ENCODE measurements at regions not wholly inside any gene's neighbourhood (a gene's known extent, or its start where the extent isn't known, plus 50 kb on each side); places are given as distances from the start of the nearest gene placed in this dataset.
A peak's percentile ranks its signal among the peaks of the same experiment; 100 is the strongest.

DNA sequence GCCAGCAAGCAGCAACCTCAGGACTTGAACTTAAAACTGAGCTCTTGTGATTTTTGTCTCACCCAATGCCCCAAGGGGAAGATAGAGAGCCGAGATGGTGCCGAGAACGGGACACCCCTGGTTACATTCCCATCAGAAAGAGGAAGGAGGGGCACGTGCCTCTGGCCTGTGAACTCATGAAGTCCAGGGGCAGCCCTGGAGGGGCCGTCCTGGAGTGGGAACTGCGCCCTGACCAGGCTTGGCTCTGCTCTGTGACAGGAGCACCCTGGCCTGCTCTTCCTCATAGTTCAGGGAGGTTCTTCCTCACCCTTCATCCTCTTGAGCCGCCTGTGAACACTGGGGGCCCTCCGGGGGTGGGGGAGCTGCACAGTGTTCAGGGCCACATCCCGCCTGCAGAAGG is 130.3 kb upstream of the FOXF1 start:
- DNase-seq = no peak

DNA sequence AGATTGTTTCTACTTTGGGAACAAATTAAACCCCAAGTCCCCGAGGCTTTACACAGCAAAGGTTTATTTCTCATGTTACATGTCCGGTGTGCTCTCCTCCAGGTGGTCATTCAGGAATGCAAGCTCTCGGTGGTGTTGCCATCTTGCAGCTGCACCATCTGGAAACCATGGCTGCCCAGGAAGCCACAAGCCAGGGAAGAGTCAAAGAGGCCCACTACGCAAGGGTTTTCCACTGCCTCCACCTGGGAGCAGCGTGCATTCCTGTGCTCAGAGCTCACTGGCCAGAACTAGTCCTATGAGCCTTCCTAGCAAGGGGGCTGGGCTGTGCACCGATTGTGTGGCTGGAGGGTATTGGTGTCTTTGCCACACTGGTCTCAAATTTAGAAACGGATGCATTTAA is 128.8 kb upstream of the FOXF1 start:
- DNase-seq = no peak

DNA sequence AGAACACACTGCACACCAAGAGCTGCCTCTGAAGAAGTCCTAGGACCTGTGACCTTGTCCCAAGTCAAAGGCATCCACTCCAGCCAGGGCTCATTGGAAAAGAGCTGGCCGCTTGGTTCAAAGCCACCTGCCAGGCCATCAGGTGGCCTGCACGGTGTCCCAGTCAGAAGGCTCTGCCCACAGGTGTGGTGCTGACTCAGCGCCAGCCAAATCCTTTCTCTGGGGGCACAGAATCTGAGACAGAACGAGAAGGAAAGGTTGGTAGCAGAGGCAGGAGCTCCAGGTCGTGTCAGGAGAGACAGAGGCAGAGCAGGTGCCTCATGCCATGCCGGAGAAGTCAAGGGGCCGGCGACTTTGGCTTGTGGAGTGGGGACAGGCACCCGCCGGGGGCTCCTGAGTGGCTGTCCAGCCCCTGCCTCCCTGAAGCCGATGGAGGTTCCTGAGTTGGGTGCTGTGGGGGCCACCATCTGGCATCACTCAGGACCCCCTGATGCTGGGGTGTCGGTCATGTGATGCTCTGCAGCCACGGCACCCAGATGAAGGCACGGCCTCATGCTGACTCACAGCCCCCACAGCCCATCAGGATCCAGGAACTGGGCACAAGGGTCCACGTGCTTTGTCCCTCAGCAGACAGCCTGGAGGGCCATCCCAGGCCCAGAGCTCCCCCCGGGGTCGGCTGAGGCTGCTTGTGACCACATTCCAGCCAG is 128.1 kb upstream of the FOXF1 start:
- no peak for DNase-seq

DNA sequence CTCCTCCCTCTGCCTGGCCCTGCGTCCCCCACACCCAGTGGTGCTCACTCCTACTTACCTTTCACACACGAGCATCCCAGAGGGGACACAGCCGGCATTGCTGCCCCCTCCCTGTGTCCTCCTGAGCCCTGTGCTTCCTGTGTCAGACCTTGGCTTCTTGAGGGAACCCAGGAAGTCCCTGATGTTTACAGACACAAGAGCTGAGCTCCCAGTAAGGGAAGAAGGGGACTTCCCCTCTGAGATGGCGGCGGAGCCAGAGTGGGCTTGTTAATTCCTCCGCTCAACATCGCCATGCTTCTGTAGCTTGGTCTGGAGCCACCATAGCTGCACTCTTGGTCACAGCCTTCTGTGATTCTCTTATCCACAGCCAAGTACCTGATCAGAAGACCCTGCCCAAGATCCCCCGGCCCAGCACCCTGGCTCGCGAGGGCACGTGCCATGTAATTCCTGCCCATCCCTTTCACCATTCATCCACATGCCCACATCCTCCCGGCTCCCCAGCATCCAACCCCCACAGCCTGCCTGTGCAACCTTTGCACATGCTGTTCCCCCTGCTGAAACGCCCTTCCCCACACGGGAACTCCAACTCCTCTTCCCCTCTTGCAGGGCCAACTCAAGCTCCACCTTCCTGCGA is 127.4 kb upstream of the FOXF1 start:
- no peak for DNase-seq

DNA sequence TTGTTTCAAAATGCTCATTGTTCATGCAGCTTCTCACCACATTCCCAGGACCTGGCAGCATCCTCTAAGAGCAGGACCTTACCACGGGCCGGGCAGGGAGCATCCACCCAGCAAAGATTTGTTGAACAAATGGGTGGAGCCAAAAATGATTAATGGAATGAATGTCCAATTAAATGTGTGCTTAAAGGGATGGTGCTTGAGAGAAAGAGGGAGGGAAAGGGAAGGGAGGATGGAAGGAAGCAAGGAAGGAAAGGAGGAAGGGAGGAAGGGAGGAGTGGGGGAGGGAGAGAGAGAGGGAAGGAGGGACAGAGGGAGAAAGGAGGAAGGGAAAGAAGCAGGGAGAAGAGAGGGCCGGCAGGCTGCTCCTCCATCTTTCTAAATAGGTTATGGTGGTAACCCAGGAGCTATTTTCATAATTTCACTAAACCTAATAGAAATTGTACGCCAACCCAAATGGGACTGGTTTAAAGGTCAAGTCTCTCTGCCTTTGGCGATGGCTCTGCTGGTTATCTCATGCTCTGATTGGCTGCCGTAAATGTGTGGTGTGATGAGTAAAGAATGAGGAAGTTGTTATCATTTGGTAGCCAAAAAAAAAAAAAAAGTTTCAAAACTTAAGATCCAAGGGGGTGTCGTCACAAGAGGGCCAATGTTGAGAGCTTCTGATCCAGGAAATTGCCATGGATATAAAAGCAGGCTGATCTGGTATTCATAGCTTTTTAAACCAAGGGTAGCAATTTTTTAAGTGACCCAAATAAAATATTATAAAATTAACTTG is 126.7 kb upstream of the FOXF1 start:
- DNase-seq = peak in 1 of 3 donors; percentile 49

DNA sequence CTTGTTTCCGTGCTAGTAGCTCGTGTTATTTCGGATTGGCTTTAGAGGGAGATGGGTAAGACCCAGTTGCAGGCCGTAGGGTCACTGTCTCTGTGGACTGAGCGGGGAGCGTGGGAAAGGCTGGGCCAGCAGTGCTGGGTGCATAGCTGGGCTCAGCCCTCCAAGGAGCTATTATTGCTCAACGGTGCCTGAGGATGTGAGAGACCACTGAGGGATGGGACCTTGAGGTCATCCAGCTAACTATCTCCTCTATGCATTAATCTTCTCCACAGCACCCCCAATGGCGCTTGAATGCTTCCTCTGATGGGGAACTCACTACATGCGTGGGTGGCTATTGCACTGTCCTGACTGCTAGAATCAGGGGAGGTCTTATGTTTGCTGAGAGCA is 126.1 kb upstream of the FOXF1 start:
- DNase-seq = no peak

DNA sequence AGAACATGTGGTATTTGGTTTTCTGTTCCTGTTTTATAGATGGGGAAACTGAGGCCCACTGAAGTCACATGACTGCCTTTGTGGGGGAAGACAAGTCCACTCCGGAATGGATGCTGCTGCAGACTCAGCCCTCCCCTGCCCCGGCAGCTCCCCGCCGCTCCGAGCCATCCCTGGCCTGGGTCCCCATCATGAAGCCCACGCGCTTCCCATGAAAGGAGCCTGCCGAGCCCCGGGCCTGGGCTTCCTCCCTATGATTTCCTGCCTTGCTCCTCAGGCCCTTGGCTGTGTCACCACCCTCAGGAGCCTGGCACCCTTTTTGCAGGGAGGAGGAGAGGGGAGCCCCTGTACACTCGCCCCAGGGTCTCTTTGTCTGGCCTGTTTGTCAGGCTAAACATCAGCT is 125.3 kb upstream of the FOXF1 start:
- DNase-seq = no peak

DNA sequence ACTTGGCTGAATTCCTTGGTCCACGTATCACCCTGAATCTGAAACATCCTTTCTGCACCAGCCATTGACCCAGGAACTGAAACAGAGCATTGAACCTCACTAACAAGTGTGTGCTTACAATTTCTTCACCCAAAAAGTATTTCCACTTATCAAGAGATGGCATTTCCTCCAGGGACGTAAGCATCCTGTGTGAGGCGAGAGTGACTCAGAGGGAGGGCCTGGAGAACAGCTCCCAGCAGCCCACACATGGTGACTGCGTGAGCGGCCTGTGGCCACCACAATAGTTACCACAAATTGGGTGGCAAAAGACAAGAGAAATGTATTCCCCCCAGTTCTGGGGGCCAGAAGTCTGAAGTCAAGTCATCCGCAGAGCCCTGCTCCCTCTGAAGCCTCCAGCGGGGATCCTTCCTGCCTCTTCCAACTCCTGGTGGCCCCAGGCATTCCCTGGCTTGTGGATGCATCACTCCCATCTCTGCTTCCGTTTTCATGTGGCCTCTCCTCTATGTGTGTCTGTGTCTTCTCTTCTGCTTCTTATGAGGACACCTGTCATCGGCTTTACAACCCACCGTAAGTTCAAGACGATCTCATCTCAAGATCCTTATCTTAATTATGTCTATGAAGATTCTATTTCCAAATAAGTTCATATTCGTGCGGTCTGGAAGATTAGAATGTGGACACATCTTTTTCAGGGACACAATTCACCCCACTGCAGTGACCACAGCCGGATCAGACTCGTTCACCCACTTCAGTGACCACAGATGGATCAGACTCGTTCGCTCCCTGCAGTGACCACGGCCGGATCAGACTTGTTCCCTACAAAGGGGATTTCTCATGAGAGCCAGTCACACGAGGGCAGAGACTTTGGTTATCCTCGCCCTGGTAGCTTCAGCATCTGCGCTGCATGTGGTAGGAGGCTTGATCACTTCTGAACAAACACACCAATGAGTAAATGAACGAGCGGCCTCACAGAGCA is 122.6 kb upstream of the FOXF1 start:
- peak in 1 of 3 donors; percentile 91 for DNase-seq

DNA sequence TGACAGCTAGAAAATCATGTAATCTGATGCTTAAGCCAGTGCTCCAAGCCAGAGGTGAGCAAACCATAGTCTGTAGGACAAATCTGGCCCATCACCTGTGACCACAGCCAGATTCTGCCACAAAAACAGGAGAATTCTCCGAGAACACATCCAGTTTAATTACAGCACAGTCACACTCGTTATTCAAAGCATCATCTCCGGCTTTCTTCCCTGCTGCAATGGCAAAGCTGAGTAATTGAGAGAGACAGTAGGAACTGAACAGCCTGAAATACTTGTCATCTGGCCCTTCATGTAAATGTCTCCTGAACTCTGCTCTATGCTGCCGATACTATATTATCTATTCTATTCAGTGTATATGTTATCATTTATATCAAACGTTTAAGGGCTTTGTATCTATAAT is 121.4 kb upstream of the FOXF1 start:
- no peak for DNase-seq

DNA sequence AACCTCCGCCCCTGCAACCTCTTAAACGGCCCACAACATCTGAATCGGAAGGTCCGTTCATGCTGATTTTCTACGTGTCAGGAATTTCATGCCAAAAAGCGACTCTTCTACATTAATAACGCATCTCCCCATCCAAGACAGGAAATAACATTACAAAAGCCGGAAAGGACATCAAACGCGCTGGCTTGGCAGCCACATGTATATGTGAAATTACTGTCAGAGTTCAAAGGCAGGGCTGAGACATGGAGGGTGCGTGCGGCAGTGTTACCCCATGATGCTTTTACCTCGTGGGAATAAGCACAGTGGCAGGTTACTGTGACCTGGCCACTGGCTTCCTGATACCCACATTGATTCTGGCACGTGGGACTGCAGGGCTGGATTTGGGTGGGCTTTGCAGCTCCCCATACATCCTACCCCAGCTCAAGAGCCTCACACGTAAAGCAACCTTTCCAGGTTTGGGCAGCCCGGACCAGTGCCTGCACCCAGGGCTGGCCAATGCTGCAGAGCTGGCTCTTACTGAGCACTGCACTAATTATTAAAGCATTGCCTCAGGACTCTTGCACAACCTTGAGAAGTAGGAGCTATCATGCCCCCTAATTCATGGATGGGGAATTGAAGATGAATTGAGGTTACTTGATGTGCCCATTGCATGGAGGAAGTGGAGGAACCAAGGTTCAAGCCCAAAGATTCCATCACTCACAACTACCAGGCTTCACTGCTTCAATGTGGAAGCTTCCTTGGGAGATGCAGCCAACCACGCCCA is 120.6 kb upstream of the FOXF1 start:
- peak in 2 of 3 donors; percentile 30 to 44 for DNase-seq

DNA sequence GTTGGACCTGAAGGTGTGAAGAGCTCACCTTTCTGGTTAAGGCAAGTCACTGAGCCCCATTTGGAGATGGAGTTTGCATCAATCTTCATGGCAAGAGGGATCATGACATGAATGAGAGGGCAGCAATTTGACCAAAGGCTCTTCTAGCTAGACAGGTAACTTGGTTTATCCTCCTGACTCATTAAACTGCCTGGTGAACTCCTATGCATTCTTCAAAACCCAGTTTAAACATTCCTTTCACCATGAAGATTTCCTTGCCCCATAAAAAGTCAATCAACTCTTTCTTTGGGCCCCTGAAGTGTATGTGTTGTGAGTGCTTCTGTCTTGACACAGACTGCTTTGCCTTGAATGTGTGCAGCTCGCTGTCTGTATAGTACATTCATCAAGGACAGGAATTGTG is 120.0 kb upstream of the FOXF1 start:
- no peak for DNase-seq

DNA sequence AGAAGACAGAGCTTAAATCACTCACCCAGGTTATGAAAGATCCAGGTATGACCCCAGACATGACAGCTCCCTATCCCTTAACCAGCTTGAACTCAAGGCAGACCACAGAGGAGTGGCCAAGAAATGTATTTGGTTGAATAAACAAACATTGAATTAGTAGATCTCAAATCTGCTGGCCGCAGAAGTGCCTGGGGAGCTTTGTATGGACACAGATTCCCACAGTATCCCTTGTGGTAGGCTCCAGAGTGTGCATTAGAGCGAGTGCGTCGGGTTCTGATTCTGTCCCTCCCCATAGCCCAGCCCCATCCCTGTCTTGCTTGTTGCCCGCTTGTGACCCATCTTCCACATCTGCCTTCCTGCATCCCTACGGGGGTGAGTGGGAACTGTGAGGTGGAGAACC is 118.8 kb upstream of the FOXF1 start:
- DNase-seq = no peak

DNA sequence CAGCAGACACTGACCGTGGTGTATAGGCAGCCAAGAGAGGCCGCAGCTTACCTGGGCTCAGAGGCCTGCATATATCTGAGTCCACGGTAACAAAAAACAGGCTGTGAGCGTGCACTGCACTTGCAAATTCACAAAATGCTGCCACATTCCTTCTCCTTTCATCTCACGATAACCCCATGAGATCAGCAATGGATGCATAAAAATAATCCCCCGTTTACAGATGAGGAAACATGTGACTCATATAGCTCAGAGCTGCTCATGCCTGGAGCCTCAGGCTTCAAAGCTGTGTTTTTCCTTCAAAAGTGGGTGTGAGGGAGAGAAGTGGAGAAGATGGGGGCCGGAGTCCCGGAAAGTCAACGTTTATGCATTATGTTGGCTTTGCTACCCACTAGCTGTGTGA is 118.3 kb upstream of the FOXF1 start:
- DNase-seq = no peak

DNA sequence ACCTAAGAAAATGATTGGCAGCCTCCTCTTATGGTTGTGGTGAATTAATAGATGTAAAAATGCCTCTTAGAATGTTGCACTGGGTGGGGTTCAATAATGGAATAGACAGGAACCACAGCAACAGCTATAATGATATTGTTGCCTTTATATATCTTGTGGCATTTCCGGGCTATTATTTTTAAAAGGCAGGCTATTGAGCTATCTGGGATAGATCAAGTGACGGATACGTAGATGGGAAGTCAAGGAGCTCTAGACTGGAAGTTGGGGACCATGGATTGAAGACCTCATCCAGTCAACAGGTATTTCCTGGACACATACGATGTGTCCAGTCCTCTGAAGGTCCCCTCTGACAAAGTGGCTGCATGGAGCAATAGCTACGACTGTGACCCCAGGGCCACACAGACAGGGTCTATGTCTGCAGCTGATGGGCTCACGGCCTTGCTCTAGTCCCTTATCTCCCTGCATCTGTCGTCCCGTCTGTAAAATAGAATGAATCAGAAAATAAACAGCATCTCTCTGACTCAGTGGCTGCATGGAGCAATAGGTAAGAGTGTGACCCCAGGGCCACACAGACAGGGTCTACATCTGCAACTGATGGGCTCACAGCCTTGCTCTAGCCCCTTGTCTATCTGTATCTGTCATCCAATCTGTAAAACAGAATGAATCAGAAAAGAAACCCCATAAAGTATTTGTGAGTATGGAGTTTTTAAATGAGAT is 117.7 kb upstream of the FOXF1 start:
- DNase-seq = no peak

DNA sequence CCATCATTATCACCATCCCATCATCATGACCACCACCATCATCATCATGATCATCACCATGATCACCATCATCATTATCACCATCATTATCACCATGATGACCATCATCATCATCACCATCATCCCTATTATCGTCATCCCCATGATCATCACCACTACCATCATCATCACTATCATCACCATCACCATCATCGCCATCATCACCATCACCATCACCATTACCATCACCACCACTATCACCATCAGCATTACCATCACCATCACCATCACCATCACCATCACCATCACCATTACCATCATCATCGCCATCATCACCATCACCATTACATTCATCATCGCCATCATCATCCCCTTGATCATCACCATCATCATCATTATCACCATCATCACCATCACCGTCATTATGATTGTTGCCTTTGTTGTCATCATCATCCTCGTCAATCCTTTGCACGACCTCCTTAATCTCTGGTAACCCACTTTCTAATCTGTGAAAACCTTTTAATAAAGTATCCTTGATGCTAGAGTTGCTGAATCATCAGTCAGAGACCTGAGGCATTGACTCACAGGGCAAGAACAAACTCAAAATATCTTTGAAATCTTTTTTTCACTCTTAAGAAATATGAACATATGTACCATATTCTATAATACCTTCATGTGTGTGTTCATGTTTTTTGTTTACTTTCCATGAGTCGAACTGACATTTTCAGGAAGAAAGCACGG is 116.3 kb upstream of the FOXF1 start:
- DNase-seq = no peak

DNA sequence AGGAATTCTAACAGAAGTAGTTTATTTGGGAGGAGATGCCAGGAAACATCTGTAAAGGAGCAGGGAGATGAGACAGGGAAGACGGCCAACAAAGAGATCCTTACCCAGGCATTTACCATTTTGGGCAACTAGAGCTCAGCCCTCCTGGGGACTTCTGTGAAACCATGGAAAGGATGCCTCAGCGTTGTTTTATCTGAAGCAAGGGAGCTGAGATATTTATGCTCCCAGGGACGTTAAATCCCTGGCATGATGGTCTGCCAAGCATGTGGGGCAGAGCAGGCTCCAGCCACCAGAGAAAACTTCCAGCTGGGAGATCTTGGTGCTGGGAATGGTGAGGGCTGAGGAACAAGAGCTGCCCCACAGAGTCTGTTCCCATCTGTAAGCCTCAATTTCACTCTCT is 114.8 kb upstream of the FOXF1 start:
- no peak for DNase-seq

DNA sequence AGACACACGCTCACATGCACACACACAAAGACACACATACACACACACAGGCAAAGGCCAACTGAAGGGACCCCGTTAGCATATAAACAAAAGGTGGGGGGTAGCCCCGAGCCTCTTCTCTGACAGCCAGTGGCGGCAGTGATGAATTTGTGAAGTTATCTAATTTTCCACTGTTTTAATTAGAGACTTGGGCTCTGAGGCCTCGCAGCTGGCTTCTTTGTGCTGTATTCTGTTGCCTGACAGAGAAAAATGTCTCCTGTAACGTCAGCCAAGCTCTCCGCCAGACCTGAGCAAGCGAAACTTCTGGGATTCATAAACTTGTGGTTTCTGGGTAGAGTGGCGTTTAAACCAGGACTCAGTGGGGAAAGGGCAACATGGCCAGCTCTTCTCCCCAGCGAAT is 113.9 kb upstream of the FOXF1 start:
- DNase-seq = peak; percentile 61 to 81 (median 69)

DNA sequence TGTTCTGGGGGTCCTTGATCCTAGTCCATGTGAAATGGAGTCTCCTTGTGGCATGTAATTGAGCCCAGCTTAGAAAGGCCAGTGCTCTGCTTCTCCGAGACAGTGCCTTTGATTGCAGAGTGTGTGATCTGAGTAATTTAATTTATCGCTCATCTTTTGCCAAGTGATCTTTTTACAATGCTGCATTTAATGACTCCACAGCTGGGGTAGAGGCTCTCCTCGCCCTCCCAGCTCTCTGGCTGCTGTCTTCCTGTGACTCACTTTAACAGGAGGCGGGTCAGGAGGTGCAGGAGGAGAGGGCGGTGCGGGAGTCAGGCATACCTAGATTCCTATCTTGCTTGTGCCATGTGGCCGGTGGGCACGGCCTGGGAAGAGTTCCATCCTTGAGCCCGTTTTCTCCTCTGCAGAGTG is 113.4 kb upstream of the FOXF1 start:
- DNase-seq = peak; percentile 37 to 82 (median 72)

DNA sequence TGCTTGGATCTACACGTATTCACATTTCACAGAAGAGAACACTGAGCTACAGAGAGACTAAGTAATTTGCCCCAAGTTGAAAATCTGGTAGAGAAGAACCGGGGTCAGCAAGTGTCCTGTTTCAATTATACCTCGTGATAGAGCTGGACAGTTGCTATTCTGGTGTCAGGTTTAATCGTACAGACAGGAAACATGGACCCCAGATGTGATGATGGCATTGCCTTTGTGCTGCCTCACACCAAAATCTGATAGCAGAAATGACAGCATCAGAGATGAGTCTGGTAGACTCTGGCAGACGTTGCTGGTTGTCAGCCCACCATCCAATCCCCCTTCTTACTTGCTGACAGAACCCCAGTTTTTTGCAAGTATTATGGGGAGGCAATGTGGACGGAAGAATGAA is 112.1 kb upstream of the FOXF1 start:
- DNase-seq = no peak

DNA sequence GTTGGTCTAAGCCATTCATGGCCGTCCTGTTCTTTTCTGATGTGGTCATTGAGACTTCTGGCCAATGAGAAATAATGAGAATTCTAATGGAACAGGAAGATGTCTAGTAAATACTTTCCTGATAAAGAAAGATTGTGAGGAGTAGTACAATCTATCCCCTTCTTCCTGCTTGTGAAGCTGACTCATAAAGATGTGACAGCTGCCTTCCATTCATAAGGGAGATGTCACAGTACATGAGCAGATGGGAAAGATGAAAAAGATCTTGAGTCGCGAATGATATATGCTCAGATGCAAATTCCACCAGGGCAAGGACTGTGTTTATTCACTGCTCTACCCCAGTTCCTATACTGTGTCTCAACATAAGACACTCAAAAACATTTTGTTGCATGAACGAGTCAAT is 111.7 kb upstream of the FOXF1 start:
- DNase-seq = no peak

Data from muscle of back (tissue), 3 donors.